ENCODE measurements at regions not wholly inside any gene's neighbourhood (a gene's known extent, or its start where the extent isn't known, plus 50 kb on each side); places are given as distances from the start of the nearest gene placed in this dataset.

DNA sequence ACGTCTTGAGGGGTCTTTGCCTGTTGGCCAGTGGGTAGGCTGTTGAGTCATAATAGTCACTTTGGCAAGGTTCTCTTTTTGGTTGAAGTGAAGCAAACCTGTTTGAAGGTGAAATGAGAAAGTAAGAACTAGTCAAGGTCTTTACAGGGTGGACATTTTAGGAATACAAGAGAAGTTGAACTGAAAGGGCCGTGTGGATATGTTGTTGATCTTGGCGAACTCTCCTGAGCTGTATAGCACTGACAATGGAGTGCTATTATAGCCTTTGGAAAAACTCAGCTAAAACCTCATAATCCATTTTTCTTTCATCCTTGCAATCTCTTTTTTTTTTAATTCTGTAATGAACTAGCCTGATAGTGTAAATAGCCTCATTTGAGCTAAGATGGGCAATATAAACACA lies 248.1 kb downstream of the MEIS1 start:
- H2BK5ac ChIP-seq (ENCODE audit: insufficient read length, low read length), result no peak overlapping the region
- H3K27me3 Mint-ChIP-seq (ENCODE audit: low read depth), result no peaks in the 10 kb centered on the region; the same call in 1 of the 2 replicates
- H3K14ac ChIP-seq (ENCODE audit: insufficient read depth, low read length), result no peak overlapping the region
- H3K27ac Mint-ChIP-seq, result peak overlapping the region in 1 of 3 experiments; percentile 91; a peak in 2 of 7 replicates
- H3K36me3 Mint-ChIP-seq (ENCODE audit: insufficient read depth in 1 of 3, low read depth in 3 of 3), result no peaks in the 10 kb centered on the region
- H3K4me2 ChIP-seq (ENCODE audit: insufficient read depth, insufficient read length, low read length), result no peak overlapping the region
- no peak overlapping the region for H3K23ac ChIP-seq (ENCODE audit: insufficient read length, low read depth, low read length)
- no peak overlapping the region for H4K91ac ChIP-seq (ENCODE audit: insufficient read length, low read depth, low read length)
- no peak overlapping the region for H2AFZ ChIP-seq (ENCODE audit: low read length)
- TF ChIP-seq, protein P1, sequence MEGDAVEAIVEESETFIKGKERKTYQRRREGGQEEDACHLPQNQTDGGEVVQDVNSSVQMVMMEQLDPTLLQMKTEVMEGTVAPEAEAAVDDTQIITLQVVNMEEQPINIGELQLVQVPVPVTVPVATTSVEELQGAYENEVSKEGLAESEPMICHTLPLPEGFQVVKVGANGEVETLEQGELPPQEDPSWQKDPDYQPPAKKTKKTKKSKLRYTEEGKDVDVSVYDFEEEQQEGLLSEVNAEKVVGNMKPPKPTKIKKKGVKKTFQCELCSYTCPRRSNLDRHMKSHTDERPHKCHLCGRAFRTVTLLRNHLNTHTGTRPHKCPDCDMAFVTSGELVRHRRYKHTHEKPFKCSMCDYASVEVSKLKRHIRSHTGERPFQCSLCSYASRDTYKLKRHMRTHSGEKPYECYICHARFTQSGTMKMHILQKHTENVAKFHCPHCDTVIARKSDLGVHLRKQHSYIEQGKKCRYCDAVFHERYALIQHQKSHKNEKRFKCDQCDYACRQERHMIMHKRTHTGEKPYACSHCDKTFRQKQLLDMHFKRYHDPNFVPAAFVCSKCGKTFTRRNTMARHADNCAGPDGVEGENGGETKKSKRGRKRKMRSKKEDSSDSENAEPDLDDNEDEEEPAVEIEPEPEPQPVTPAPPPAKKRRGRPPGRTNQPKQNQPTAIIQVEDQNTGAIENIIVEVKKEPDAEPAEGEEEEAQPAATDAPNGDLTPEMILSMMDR (conservative IDR thresholded peaks at IDR 0.05), result no peak
- H4K8ac ChIP-seq (replicated peaks; ENCODE audit: insufficient read length, low read depth, low read length), result no peak overlapping the region
- DNase-seq, result no peak
- H3K4ac ChIP-seq (ENCODE audit: low read depth, low read length), result no peak overlapping the region
- H3K4me3 Mint-ChIP-seq, result no peak overlapping the region
- H2AK5ac ChIP-seq (ENCODE audit: insufficient read length, low read length), result no peak overlapping the region
- H3K56ac ChIP-seq (ENCODE audit: insufficient read length, low read depth, low read length), result no peak overlapping the region
- no peaks in the 10 kb centered on the region for H3K9me3 ChIP-seq (ENCODE audit: control insufficient read depth, low read depth, low read length)
- H3K18ac ChIP-seq (ENCODE audit: insufficient read length, low read depth, low read length), result no peak overlapping the region
- H3K9ac ChIP-seq (ENCODE audit: extremely low read depth, insufficient read length, low read length), result no peak overlapping the region
- peaks cover 7% of the 10 kb centered on the region; the same call in 1 of the 2 replicates for H3K4me1 ChIP-seq (ENCODE audit: insufficient read depth, low read length)
- no peaks in the 10 kb centered on the region for H3K9me3 Mint-ChIP-seq
- peaks cover 76 to 91% of the 10 kb centered on the region in 2 experiments for H3K4me1 Mint-ChIP-seq
- H2BK15ac ChIP-seq (ENCODE audit: low read depth, low read length), result no peak overlapping the region
- no peaks in the 10 kb centered on the region for H3K27me3 ChIP-seq (ENCODE audit: insufficient read depth, low read length)
- H3K79me1 ChIP-seq (ENCODE audit: insufficient read depth, low read depth, low read length, poor library complexity, severe bottlenecking), result no peaks in the 10 kb centered on the region
- H3K79me2 ChIP-seq (ENCODE audit: insufficient read depth, low read length), result no peaks in the 10 kb centered on the region
- H3K27ac ChIP-seq (ENCODE audit: insufficient read length, low read depth, low read length), result no peak overlapping the region
- H3T11ph ChIP-seq (ENCODE audit: low read length), result no peak overlapping the region
- H4K5ac ChIP-seq (ENCODE audit: insufficient read length, low read depth, low read length), result no peak overlapping the region
- WGBS (ENCODE audit: extremely low coverage, insufficient read length, low lambda C conversion rate), result no CpG with 5 or more reads among the region's 3 CpGs
- no peak overlapping the region for H2BK12ac ChIP-seq (ENCODE audit: insufficient read length, low read depth, low read length)
- no peak overlapping the region for H2BK120ac ChIP-seq (ENCODE audit: low read depth, low read length, poor library complexity, severe bottlenecking)
- H3K23me2 ChIP-seq (ENCODE audit: insufficient read length, low read depth, low read length, poor library complexity, severe bottlenecking), result no peaks in the 10 kb centered on the region
- H4K20me1 ChIP-seq (ENCODE audit: control insufficient read depth, insufficient read depth, insufficient read length), result no peaks in the 10 kb centered on the region
- H2BK20ac ChIP-seq (ENCODE audit: low read depth, low read length, poor library complexity, severe bottlenecking), result no peak overlapping the region

All from H9 (cell line).